ENCODE measurements at regions not wholly inside any gene's neighbourhood (a gene's known extent, or its start where the extent isn't known, plus 50 kb on each side); places are given as distances from the start of the nearest gene placed in this dataset.

GRCh38 chr14:65222440-65222858, 120.1 kb upstream of the MAX start:
- CTCF ChIA-PET = interaction anchor here (1.2 to 7.5 kb wide), 6 partner anchors 16 to 602 kb away, joined by 3 to 54 read pairs (median 4); partner anchors contain the start of gene FUT8
- peaks cover 4% of the 10 kb centered on the region for H3K27me3 Mint-ChIP-seq
- peaks cover 2% of the 10 kb centered on the region for H3K36me3 Mint-ChIP-seq
- no peaks in the 10 kb centered on the region for H3K9me3 Mint-ChIP-seq
- peak; percentile 66 for DNase-seq
- no peak overlapping the region for H3K4me3 Mint-ChIP-seq
- H3K4me1 Mint-ChIP-seq = peaks cover 52% of the 10 kb centered on the region
- H3K27ac Mint-ChIP-seq = peak overlapping the region; percentile 30

DNA sequence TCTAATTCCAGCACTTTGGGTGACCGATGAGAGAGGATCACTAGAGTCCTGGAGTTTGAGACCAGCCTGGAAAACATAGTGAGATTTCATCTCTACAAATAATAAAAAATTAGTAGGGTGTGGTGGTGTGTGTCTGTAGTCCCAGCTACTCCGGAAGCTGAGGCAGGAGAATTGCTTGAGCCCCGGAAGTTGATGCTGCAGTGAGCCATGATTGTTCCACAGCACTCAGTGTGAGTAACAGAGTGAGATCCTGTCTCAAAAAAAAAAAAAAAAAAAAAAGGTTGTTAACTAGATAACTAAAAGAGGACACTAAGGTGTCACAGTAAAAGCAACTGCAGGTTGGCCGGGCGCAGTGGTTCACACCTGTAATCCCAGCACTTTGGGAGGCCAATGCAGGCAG, 121.3 kb upstream of the MAX start:
- Mint-ChIP-seq H3K36me3 (peaks cover 2% of the 10 kb centered on the region), H3K9me3 (no peaks in the 10 kb centered on the region), H3K27me3 (peaks cover 4% of the 10 kb centered on the region), H3K27ac (peak overlapping the region; percentile 37), H3K4me1 (peaks cover 59% of the 10 kb centered on the region), H3K4me3 (no peak overlapping the region)
- no peak for DNase-seq
- CTCF ChIA-PET = interaction anchor here (1.0 to 7.5 kb wide), 4 partner anchors 17 to 190 kb away, joined by 3 to 54 read pairs (median 4); partner anchors contain the start of gene FUT8

GRCh38 chr14:65224799-65225198, 122.5 kb upstream of the MAX start:
- CTCF ChIA-PET = interaction anchor here (0.9 to 7.5 kb wide), 5 partner anchors 15 to 188 kb away, joined by 3 to 54 read pairs (median 5); partner anchors contain the start of gene FUT8
- peaks cover 2% of the 10 kb centered on the region for H3K36me3 Mint-ChIP-seq
- DNase-seq = no peak
- H3K4me1 Mint-ChIP-seq = peaks cover 71% of the 10 kb centered on the region
- H3K9me3 Mint-ChIP-seq = no peaks in the 10 kb centered on the region
- peaks cover 4% of the 10 kb centered on the region for H3K27me3 Mint-ChIP-seq
- H3K27ac Mint-ChIP-seq = peak overlapping the region; percentile 82
- H3K4me3 Mint-ChIP-seq = no peak overlapping the region

- Mint-ChIP-seq H3K27me3 (no peaks in the 10 kb centered on the region), H3K4me3 (no peak overlapping the region)
Observed at GRCh38 chr14:65225299-65226159, 123.2 kb upstream of the MAX start.

GRCh38 chr14:65226824-65227604, 124.7 kb upstream of the MAX start:
- H3K4me1 Mint-ChIP-seq = peaks cover 75% of the 10 kb centered on the region
- peaks cover 2% of the 10 kb centered on the region for H3K36me3 Mint-ChIP-seq
- no peak for DNase-seq
- H3K9me3 Mint-ChIP-seq = no peaks in the 10 kb centered on the region
- H3K27me3 Mint-ChIP-seq = no peaks in the 10 kb centered on the region
- no peak overlapping the region for H3K27ac Mint-ChIP-seq
- no peak overlapping the region for H3K4me3 Mint-ChIP-seq
- CTCF ChIA-PET = interaction anchor here (0.8 to 7.5 kb wide), 5 partner anchors 13 to 598 kb away, joined by 3 to 54 read pairs (median 4); partner anchors contain the start of gene FUT8

More at GRCh38 chr14:65225299-65226159, 123.2 kb upstream of the MAX start:
- Mint-ChIP-seq H3K27ac (no peak overlapping the region), H3K4me1 (peaks cover 78% of the 10 kb centered on the region), H3K36me3 (peaks cover 2% of the 10 kb centered on the region), H3K9me3 (no peaks in the 10 kb centered on the region)
- CTCF ChIA-PET = interaction anchor here (0.9 to 7.5 kb wide), 6 partner anchors 14 to 188 kb away, joined by 3 to 54 read pairs (median 4); partner anchors contain the start of gene FUT8
- no peak for DNase-seq

- CTCF ChIA-PET = interaction anchor here (1.5 kb wide), 1 partner anchor 183 kb away, joined by 4 read pairs; no protein-coding TSS in a partner anchor
- Mint-ChIP-seq H3K36me3 (peaks cover 2% of the 10 kb centered on the region), H3K27ac (peak overlapping the region; percentile 1), H3K4me1 (peaks cover 62% of the 10 kb centered on the region), H3K4me3 (no peak overlapping the region), H3K9me3 (no peaks in the 10 kb centered on the region), H3K27me3 (no peaks in the 10 kb centered on the region)
- no peak for DNase-seq
Observed at GRCh38 chr14:65228436-65228835, 126.1 kb upstream of the MAX start.

GRCh38 chr14:65228956-65229747, 126.8 kb upstream of the MAX start:
- CTCF ChIA-PET = interaction anchor here (0.7 to 1.5 kb wide), 2 partner anchors 180 to 183 kb away, joined by 3 to 4 read pairs; no protein-coding TSS in a partner anchor
- Mint-ChIP-seq H3K27ac (peak overlapping the region; percentile 90), H3K36me3 (peaks cover 2% of the 10 kb centered on the region), H3K27me3 (peaks cover under 1% of the 10 kb centered on the region), H3K4me1 (peaks cover 55% of the 10 kb centered on the region), H3K4me3 (peak overlapping the region; percentile 75), H3K9me3 (no peaks in the 10 kb centered on the region)
- DNase-seq = no peak

DNA sequence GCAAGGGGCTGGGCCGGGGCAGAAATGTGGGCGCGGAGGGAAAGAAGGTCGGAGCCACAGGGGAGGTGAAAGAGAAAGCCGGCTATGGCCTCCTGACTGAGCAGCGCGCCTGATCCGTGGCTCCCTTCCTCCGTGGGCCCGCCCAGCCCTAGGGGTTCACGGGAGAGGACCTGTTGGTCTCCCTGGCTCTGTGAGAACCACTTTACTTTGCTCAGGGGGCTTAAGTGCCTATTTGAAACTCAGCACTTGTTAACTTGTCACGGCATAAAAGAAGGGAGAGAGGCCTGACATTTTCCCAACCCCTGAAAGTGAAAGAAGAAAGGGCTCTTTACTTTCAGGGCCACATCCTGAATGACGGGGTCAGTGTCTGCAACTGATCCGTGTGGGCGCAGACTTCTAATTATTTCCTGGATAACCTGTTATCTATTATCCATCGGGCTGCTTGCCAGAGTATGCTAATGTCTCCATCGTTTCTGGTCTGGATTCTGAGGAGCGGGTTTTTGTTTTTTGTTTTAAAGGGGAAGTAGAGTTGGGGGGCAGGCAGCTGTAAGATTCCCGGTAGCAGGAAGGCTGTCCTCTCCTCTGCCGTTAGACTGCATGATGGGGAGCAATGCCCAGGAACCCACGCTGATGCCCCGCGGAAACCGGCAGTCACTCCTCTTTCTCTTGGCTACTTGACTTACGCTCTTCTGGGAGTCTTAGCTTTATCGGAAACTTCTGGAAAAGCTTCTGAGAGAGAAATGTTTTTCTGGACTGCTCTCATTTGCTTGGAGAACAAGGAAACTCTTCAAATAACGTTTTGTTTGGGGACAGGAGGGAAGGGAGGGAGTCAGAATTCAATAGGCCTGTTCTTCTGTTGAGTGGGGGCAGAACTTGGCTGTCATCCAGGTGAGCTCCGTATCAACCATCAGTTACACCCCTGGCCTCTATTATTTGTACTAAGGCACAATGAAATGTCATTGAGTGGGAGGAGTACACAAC, 127.7 kb upstream of the MAX start:
- peaks cover 7% of the 10 kb centered on the region for H3K27me3 Mint-ChIP-seq
- no peaks in the 10 kb centered on the region for H3K36me3 Mint-ChIP-seq
- peak; percentile 62 for DNase-seq
- peaks cover 49% of the 10 kb centered on the region for H3K4me1 Mint-ChIP-seq
- H3K9me3 Mint-ChIP-seq = no peaks in the 10 kb centered on the region
- peak overlapping the region; percentile 75 for H3K4me3 Mint-ChIP-seq
- CTCF ChIA-PET = interaction anchor here (0.8 to 1.5 kb wide), 2 partner anchors 8 to 182 kb away, joined by 3 to 4 read pairs; no protein-coding TSS in a partner anchor
- peak overlapping the region; percentile 90 for H3K27ac Mint-ChIP-seq

DNA sequence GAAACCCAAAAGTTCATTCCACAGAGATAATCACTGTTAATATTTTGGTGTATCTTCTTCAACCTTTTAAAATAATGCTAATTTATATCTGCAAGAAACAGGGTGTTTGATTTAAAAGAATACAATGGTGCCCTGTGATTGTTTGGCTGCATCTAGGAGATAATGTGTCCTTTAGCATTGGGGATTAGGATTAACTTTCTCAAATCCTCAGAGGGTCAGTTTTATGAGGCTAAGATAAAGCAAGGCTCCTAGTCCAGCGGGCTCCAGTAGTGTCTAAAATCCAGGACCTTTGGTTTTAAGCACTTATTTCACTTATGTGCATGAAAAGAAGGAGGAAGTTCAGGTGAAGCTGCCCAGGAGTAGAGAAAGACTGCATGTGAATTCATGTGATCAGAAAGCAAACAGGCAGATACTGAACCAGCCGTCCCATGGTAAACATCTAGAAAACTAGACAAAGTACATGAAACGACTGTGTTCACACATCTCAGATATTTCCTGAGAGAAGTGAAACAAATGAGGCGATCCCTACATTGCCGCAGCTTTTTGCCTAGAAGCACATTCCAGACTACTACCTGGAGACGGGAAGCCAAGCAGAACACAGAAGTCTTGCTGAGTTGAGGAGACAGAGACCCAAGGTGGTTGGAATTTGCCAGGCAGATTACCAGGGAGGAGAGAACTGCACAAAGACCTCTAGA, 129.1 kb upstream of the MAX start:
- H3K4me3 Mint-ChIP-seq = no peak overlapping the region
- no peak for DNase-seq
- peaks cover 7% of the 10 kb centered on the region for H3K27me3 Mint-ChIP-seq
- H3K27ac Mint-ChIP-seq = no peak overlapping the region
- H3K9me3 Mint-ChIP-seq = no peaks in the 10 kb centered on the region
- peaks cover 2% of the 10 kb centered on the region for H3K36me3 Mint-ChIP-seq
- CTCF ChIA-PET = no interaction called here
- peaks cover 36% of the 10 kb centered on the region for H3K4me1 Mint-ChIP-seq

DNA sequence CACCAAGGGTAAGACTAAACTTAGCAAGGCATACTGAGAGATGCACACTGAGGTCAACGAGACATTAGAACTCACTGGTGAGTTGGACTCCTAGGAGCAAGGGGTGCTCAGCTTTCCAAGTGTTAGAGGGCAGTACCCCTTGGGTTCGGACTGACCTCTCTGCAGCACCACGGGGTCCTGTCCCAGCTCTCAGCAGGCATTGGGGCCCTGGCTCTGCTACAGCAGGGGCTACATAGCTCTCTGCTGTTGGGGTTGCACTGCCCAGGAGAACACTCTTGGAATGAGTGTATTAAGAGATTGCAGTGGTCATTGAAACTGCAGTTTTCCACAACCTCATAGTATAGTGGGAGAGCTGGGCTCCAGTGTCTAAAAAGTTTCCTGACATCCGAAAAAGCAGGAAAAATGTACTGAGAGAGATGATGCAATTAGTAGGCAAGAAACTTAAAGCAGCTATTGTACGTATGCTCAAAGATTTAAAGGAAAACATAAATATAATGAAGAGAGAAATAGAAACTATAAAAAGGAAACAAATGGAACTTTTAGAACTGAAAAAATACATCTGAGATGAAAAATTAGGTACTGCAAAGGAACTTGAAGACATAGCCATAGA, 132.5 kb upstream of the MAX start:
- DNase-seq = no peak
- H3K27me3 Mint-ChIP-seq = peaks cover 19% of the 10 kb centered on the region
- no peaks in the 10 kb centered on the region for H3K9me3 Mint-ChIP-seq
- peaks cover 2% of the 10 kb centered on the region for H3K36me3 Mint-ChIP-seq
- H3K27ac Mint-ChIP-seq = no peak overlapping the region
- H3K4me1 Mint-ChIP-seq = peaks cover 7% of the 10 kb centered on the region
- CTCF ChIA-PET = no interaction called here
- no peak overlapping the region for H3K4me3 Mint-ChIP-seq

DNA sequence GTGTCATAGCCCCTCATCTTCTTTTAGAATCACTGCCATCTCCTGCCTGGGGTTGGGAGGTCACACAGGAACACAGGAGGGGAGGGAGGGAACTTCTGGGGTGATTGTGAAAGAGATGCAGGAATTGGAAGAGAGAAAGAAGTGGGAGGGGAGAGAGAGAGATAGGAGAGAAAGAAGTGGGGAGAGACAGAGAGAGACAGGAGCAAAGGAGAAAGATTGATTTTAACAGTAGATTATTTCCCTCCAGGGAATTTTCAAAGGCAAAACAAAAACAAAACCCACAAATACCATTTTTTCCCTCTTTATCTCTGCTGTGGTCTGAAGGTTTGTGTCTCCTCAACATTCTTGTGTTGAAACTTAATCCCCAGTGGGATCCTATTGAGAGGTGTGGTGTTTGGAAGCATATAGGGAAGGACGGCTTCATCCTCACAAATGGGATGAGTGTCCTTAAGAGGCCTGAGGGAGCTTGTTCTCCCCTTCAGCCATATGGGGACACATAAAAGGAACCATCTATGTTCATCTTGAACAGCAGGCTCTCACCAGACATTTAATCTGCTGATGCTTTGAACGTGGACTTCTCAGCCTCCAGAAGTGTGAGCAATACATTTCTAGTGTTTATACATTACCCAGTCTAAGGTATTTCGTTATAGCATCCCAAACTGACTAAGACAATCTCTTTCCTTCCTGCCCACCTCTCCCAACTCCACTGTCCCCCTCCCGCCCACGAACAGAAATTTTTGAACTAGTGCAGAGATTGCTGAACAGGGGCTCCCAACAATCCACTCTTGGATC, 134.9 kb upstream of the MAX start:
- CTCF ChIA-PET = interaction anchor here (1.1 kb wide), 1 partner anchor 27 kb away, joined by 3 read pairs; no protein-coding TSS in a partner anchor
- Mint-ChIP-seq H3K9me3 (no peaks in the 10 kb centered on the region), H3K27ac (no peak overlapping the region), H3K4me3 (no peak overlapping the region), H3K4me1 (peaks cover 5% of the 10 kb centered on the region), H3K36me3 (peaks cover 2% of the 10 kb centered on the region), H3K27me3 (peaks cover 19% of the 10 kb centered on the region)
- DNase-seq = no peak
